ENCODE measurements at regions not wholly inside any gene's neighbourhood (a gene's known extent, or its start where the extent isn't known, plus 50 kb on each side); places are given as distances from the start of the nearest gene placed in this dataset.

GRCh38 chr11:33457948-33458347, 200.8 kb downstream of the HIPK3 start:
- H3K9me3 ChIP-seq (replicated peaks; ENCODE audit: control insufficient read depth, insufficient read depth, low read length) = no peaks in the 10 kb centered on the region
- intact Hi-C loops (cut with micrococcal nuclease) (no loop called here), dilution Hi-C loops (cut with MboI; ENCODE audit: extremely low pct_ligation_motif_present, low sequenced_read_pairs) (no loop called here)
- TF ChIP-seq FOS (IDR thresholded peaks at IDR 0.05; ENCODE audit: borderline replicate concordance, insufficient read depth, low read length) = no peak
- H3K27ac ChIP-seq (ENCODE audit: insufficient read depth, low read depth, low read length) = no peak overlapping the region
- H3K79me2 ChIP-seq (ENCODE audit: control insufficient read depth, insufficient read depth, low read length) = peaks cover 42% of the 10 kb centered on the region
- H3K4me3 ChIP-seq (replicated peaks in 1 of 3; ENCODE audit: insufficient read depth in 1 of 3, low read depth in 1 of 3, low read length in 3 of 3) = no peak overlapping the region
- no peaks in the 10 kb centered on the region for H3K9me1 ChIP-seq (replicated peaks; ENCODE audit: control insufficient read depth, extremely low read depth, insufficient read depth, low read length)
- no peak overlapping the region for H3K9ac ChIP-seq (replicated peaks; ENCODE audit: extremely low read depth, insufficient read depth, low read length)
- DNase-seq (ENCODE audit: low read depth, low spot score) (no peak), FAIRE-seq (no peak)
- H3K4me1 ChIP-seq (ENCODE audit: control insufficient read depth, extremely low read depth, insufficient read depth, low read length) = peaks cover 6% of the 10 kb centered on the region
- ChIA-PET CTCF (interaction anchor here (1.2 to 1.5 kb wide), 4 partner anchors 18 to 284 kb away, joined by 3 to 4 read pairs (median 3); no protein-coding TSS in a partner anchor), POLR2A (no interaction called here)
- no peak overlapping the region for H2AFZ ChIP-seq (ENCODE audit: low read depth, low read length)
- no TSS peak for BruUV-seq (replicated peaks)
- no peak overlapping the region for H3K4me2 ChIP-seq (ENCODE audit: insufficient read depth, low read length)
- H3K36me3 ChIP-seq (ENCODE audit: control insufficient read depth in 2 of 2, extremely low read depth in 1 of 2, insufficient read depth in 2 of 2, low read length in 2 of 2) = no peaks in the 10 kb centered on the region
- H3K27me3 ChIP-seq (ENCODE audit: control insufficient read depth in 2 of 2, insufficient read depth in 2 of 2, low read length in 2 of 2) = no peaks in the 10 kb centered on the region
- peaks cover 2% of the 10 kb centered on the region for H4K20me1 ChIP-seq (replicated peaks; ENCODE audit: control insufficient read depth, extremely low read depth, insufficient read depth, low read length)

GRCh38 chr11:33455867-33456463, 198.8 kb downstream of the HIPK3 start:
- H3K4me3 ChIP-seq (replicated peaks in 1 of 3; ENCODE audit: insufficient read depth in 1 of 3, low read depth in 1 of 3, low read length in 3 of 3) = no peak overlapping the region
- POLR2A ChIA-PET = no interaction called here
- no peaks in the 10 kb centered on the region for H3K27me3 ChIP-seq (ENCODE audit: control insufficient read depth in 2 of 2, insufficient read depth in 2 of 2, low read length in 2 of 2)
- peaks cover 2% of the 10 kb centered on the region for H4K20me1 ChIP-seq (replicated peaks; ENCODE audit: control insufficient read depth, extremely low read depth, insufficient read depth, low read length)
- dilution Hi-C loops (cut with MboI; ENCODE audit: extremely low pct_ligation_motif_present, low sequenced_read_pairs) (no loop called here), intact Hi-C loops (cut with micrococcal nuclease) (no loop called here)
- no peak overlapping the region for H3K27ac ChIP-seq (ENCODE audit: insufficient read depth, low read depth, low read length)
- BruUV-seq (replicated peaks) = no TSS peak
- no peak for TF ChIP-seq POLR2AphosphoS5 (IDR thresholded peaks at IDR 0.05; ENCODE audit: insufficient read depth, low read depth, low read length)
- TF ChIP-seq GATA2 (IDR thresholded peaks at IDR 0.05; ENCODE audit: insufficient read depth, insufficient read length, low read depth, low read length) = no peak
- no peak for TF ChIP-seq FOS (IDR thresholded peaks at IDR 0.05; ENCODE audit: borderline replicate concordance, insufficient read depth, low read length)
- TF ChIP-seq EZH2 (IDR thresholded peaks at IDR 0.05; ENCODE audit: borderline replicate concordance, low read depth, low read length, severe bottlenecking) = no peak
- TF ChIP-seq MAX (IDR thresholded peaks at IDR 0.05; ENCODE audit: insufficient read depth, insufficient read length) = no peak
- TF ChIP-seq MYC (IDR thresholded peaks at IDR 0.05; ENCODE audit: low read depth, low read length) = no peak
- no peak for TF ChIP-seq POLR2A (IDR thresholded peaks at IDR 0.05; ENCODE audit: low read depth, low read length)
- no peak for TF ChIP-seq JUN (IDR thresholded peaks at IDR 0.05; ENCODE audit: borderline replicate concordance, insufficient read depth, insufficient read length, low read depth)
- H3K36me3 ChIP-seq (ENCODE audit: control insufficient read depth in 2 of 2, extremely low read depth in 1 of 2, insufficient read depth in 2 of 2, low read length in 2 of 2) = no peaks in the 10 kb centered on the region
- peaks cover 40% of the 10 kb centered on the region for H3K79me2 ChIP-seq (ENCODE audit: control insufficient read depth, insufficient read depth, low read length)
- no peak overlapping the region for H3K4me2 ChIP-seq (ENCODE audit: insufficient read depth, low read length)
- H3K9me3 ChIP-seq (replicated peaks; ENCODE audit: control insufficient read depth, insufficient read depth, low read length) = no peaks in the 10 kb centered on the region
- H3K9ac ChIP-seq (replicated peaks; ENCODE audit: extremely low read depth, insufficient read depth, low read length) = no peak overlapping the region
- H2AFZ ChIP-seq (ENCODE audit: low read depth, low read length) = no peak overlapping the region
- peaks cover 15% of the 10 kb centered on the region for H3K4me1 ChIP-seq (ENCODE audit: control insufficient read depth, extremely low read depth, insufficient read depth, low read length)
- CTCF ChIA-PET = interaction anchor here (2.0 kb wide), 1 partner anchor 12 kb away, joined by 5 read pairs; no protein-coding TSS in a partner anchor
- no peaks in the 10 kb centered on the region for H3K9me1 ChIP-seq (replicated peaks; ENCODE audit: control insufficient read depth, extremely low read depth, insufficient read depth, low read length)
- FAIRE-seq (no peak), DNase-seq (ENCODE audit: low read depth, low spot score) (no peak)
